ENCODE measurements at regions not wholly inside any gene's neighbourhood (a gene's known extent, or its start where the extent isn't known, plus 50 kb on each side); places are given as distances from the start of the nearest gene placed in this dataset.

DNA sequence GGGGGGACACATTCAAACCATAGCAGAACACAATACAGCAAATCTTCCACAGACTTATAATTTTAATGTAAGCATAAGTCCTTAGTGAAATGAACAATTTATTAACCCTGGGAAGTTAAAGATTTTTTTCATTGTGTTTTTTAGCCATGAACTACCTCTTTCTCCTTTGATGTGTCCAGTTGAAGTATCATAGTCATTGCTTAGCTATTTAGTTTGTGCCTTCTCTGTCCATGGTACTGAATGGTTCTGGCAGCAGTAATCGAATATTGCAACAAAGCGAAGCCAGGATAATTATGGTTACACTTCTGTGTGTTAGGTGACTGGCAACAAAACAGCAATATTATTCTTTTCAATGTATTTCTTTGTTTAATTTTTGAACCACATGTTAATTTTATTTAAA is 403.0 kb upstream of the ONECUT1 start:
- H2AK5ac ChIP-seq (ENCODE audit: insufficient read length, low read length), result no peak overlapping the region
- no peak overlapping the region for H3K56ac ChIP-seq (ENCODE audit: insufficient read length, low read depth, low read length)
- H3K4me1 Mint-ChIP-seq, result peaks cover 17% of the 10 kb centered on the region in 2 experiments
- H3K79me2 ChIP-seq (ENCODE audit: insufficient read depth, low read length), result no peaks in the 10 kb centered on the region
- H4K91ac ChIP-seq (ENCODE audit: insufficient read length, low read depth, low read length), result no peak overlapping the region
- H4K20me1 ChIP-seq (ENCODE audit: control insufficient read depth, insufficient read depth, insufficient read length), result no peaks in the 10 kb centered on the region
- WGBS (ENCODE audit: extremely low coverage, insufficient read length, low lambda C conversion rate), result no CpG with 5 or more reads among the region's 2 CpGs
- H3K4me1 ChIP-seq (ENCODE audit: insufficient read depth, low read length), result peaks cover 4% of the 10 kb centered on the region
- H3T11ph ChIP-seq (ENCODE audit: low read length), result no peak overlapping the region
- no peak overlapping the region for H3K14ac ChIP-seq (ENCODE audit: insufficient read depth, low read length)
- no peak overlapping the region for H3K18ac ChIP-seq (ENCODE audit: insufficient read length, low read depth, low read length)
- H2BK5ac ChIP-seq (ENCODE audit: insufficient read length, low read length), result no peak overlapping the region
- H3K9me3 ChIP-seq (ENCODE audit: control insufficient read depth, low read depth, low read length), result no peaks in the 10 kb centered on the region
- DNase-seq, result no peak
- H2AFZ ChIP-seq (ENCODE audit: low read length), result no peak overlapping the region
- H3K4me3 Mint-ChIP-seq, result no peak overlapping the region
- H3K27me3 Mint-ChIP-seq (ENCODE audit: low read depth), result peaks cover 16% of the 10 kb centered on the region
- no peak overlapping the region for H4K8ac ChIP-seq (replicated peaks; ENCODE audit: insufficient read length, low read depth, low read length)
- no peaks in the 10 kb centered on the region for H3K23me2 ChIP-seq (ENCODE audit: insufficient read length, low read depth, low read length, poor library complexity, severe bottlenecking)
- no peak overlapping the region for H2BK15ac ChIP-seq (ENCODE audit: low read depth, low read length)
- no peak overlapping the region for H3K4me2 ChIP-seq (ENCODE audit: insufficient read depth, insufficient read length, low read length)
- peaks cover 0 to 2% of the 10 kb centered on the region in 2 experiments; a peak in 2 of 5 replicates for H3K9me3 Mint-ChIP-seq
- H2BK120ac ChIP-seq (ENCODE audit: low read depth, low read length, poor library complexity, severe bottlenecking), result no peak overlapping the region
- no peak overlapping the region for H3K23ac ChIP-seq (ENCODE audit: insufficient read length, low read depth, low read length)
- H3K27me3 ChIP-seq (ENCODE audit: insufficient read depth, low read length), result no peaks in the 10 kb centered on the region
- H3K27ac Mint-ChIP-seq, result no peak overlapping the region
- no peak overlapping the region for H3K4ac ChIP-seq (ENCODE audit: low read depth, low read length)
- TF ChIP-seq, protein P1, sequence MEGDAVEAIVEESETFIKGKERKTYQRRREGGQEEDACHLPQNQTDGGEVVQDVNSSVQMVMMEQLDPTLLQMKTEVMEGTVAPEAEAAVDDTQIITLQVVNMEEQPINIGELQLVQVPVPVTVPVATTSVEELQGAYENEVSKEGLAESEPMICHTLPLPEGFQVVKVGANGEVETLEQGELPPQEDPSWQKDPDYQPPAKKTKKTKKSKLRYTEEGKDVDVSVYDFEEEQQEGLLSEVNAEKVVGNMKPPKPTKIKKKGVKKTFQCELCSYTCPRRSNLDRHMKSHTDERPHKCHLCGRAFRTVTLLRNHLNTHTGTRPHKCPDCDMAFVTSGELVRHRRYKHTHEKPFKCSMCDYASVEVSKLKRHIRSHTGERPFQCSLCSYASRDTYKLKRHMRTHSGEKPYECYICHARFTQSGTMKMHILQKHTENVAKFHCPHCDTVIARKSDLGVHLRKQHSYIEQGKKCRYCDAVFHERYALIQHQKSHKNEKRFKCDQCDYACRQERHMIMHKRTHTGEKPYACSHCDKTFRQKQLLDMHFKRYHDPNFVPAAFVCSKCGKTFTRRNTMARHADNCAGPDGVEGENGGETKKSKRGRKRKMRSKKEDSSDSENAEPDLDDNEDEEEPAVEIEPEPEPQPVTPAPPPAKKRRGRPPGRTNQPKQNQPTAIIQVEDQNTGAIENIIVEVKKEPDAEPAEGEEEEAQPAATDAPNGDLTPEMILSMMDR (conservative IDR thresholded peaks at IDR 0.05), result no peak
- H2BK12ac ChIP-seq (ENCODE audit: insufficient read length, low read depth, low read length), result no peak overlapping the region
- H2BK20ac ChIP-seq (ENCODE audit: low read depth, low read length, poor library complexity, severe bottlenecking), result no peak overlapping the region
- H4K5ac ChIP-seq (ENCODE audit: insufficient read length, low read depth, low read length), result no peak overlapping the region
- H3K27ac ChIP-seq (ENCODE audit: insufficient read length, low read depth, low read length), result no peak overlapping the region
- no peaks in the 10 kb centered on the region for H3K36me3 Mint-ChIP-seq (ENCODE audit: insufficient read depth in 1 of 3, low read depth in 3 of 3)
- no peak overlapping the region for H3K9ac ChIP-seq (ENCODE audit: extremely low read depth, insufficient read length, low read length)
- H3K79me1 ChIP-seq (ENCODE audit: insufficient read depth, low read depth, low read length, poor library complexity, severe bottlenecking), result no peaks in the 10 kb centered on the region
